Activated effector memory CD4-positive, alpha-beta T cell treated with Interleukin-2 at 50 U/mL for 16 hours (primary cell): ENCODE measurements at regions not wholly inside any gene's neighbourhood (a gene's known extent, or its start where the extent isn't known, plus 50 kb on each side); places are given as distances from the start of the nearest gene placed in this dataset.

Experiments used
- DNase-seq: peaks from one replicate; pipeline ENCODE4 v3.0.0-alpha.2; 2020

GRCh38 chr20:60249436-60249835, 291.2 kb downstream of the CDH26 start:
- DNase-seq = no peak

- no peak for DNase-seq
Observed at GRCh38 chr20:60250251-60250650, 292.0 kb downstream of the CDH26 start.

- DNase-seq = no peak
Observed at GRCh38 chr20:60252866-60253265, 294.6 kb downstream of the CDH26 start.

- no peak for DNase-seq
Observed at GRCh38 chr20:60253471-60253870, 295.2 kb downstream of the CDH26 start.

- DNase-seq = no peak
Observed at GRCh38 chr20:60254901-60255411, 296.7 kb downstream of the CDH26 start.

GRCh38 chr20:60255415-60255814, 297.2 kb downstream of the CDH26 start:
- no peak for DNase-seq

GRCh38 chr20:60255866-60256265, 297.6 kb downstream of the CDH26 start:
- no peak for DNase-seq

- no peak for DNase-seq
Observed at GRCh38 chr20:60256811-60257210, 298.6 kb downstream of the CDH26 start.

GRCh38 chr20:60257671-60258070, 299.4 kb downstream of the CDH26 start:
- DNase-seq = no peak

GRCh38 chr20:60258255-60258863, 300.1 kb downstream of the CDH26 start:
- no peak for DNase-seq

- no peak for DNase-seq
Observed at GRCh38 chr20:60261333-60261732, 303.1 kb downstream of the CDH26 start.

- DNase-seq = peak; percentile 29
Observed at GRCh38 chr20:60262967-60263603, 304.9 kb downstream of the CDH26 start.

GRCh38 chr20:60263725-60264709, 305.8 kb downstream of the CDH26 start:
- no peak for DNase-seq

GRCh38 chr20:60266177-60266823, 308.1 kb downstream of the CDH26 start:
- no peak for DNase-seq

- DNase-seq = no peak
Observed at GRCh38 chr20:60268491-60268890, 310.3 kb downstream of the CDH26 start.

GRCh38 chr20:60269573-60270162, 311.4 kb downstream of the CDH26 start:
- no peak for DNase-seq

GRCh38 chr20:60270341-60270740, 312.1 kb downstream of the CDH26 start:
- no peak for DNase-seq

- no peak for DNase-seq
Observed at GRCh38 chr20:60271597-60271996, 313.4 kb downstream of the CDH26 start.

- no peak for DNase-seq
Observed at GRCh38 chr20:60272790-60273189, 314.6 kb downstream of the CDH26 start.

GRCh38 chr20:60274717-60275116, 316.5 kb downstream of the CDH26 start:
- DNase-seq = no peak

- no peak for DNase-seq
Observed at GRCh38 chr20:60281295-60281694, 323.1 kb downstream of the CDH26 start.

- no peak for DNase-seq
Observed at GRCh38 chr20:60283281-60283680, 325.1 kb downstream of the CDH26 start.

- DNase-seq = no peak
Observed at GRCh38 chr20:60286764-60287163, 328.5 kb downstream of the CDH26 start.
